SHP77 treated with DMSO at 0.1 percent for 48 hours (cell line): ENCODE measurements at regions not wholly inside any gene's neighbourhood (a gene's known extent, or its start where the extent isn't known, plus 50 kb on each side); places are given as distances from the start of the nearest gene placed in this dataset.

Source experiments
- DNase-seq: peaks from one replicate; lab custom pipeline; 2025; lab: John Stamatoyannopoulos, UW

GRCh38 chr10:57786850-57787750 is 480.6 kb downstream of the IPMK start:
- no peak for DNase-seq

- no peak for DNase-seq
Measured at GRCh38 chr10:57786331-57786730, 481.4 kb downstream of the IPMK start.

GRCh38 chr10:57785546-57785945 is 482.1 kb downstream of the IPMK start:
- DNase-seq, result no peak

- no peak for DNase-seq
Measured at GRCh38 chr10:57785068-57785467, 482.6 kb downstream of the IPMK start.

- no peak for DNase-seq
Measured at GRCh38 chr10:57776688-57777432, 490.8 kb downstream of the IPMK start.

- DNase-seq, result no peak
Measured at GRCh38 chr10:57775250-57775649, 492.4 kb downstream of the IPMK start.

GRCh38 chr10:57769298-57769697 is 498.4 kb downstream of the IPMK start:
- DNase-seq, result no peak

GRCh38 chr10:57759777-57760176 is 507.9 kb downstream of the IPMK start:
- DNase-seq, result no peak

GRCh38 chr10:57754803-57755202 is 512.9 kb downstream of the IPMK start:
- no peak for DNase-seq

- no peak for DNase-seq
Measured at GRCh38 chr10:57743711-57744110, 524.0 kb downstream of the IPMK start.

GRCh38 chr10:57741751-57742150 is 525.9 kb downstream of the IPMK start:
- no peak for DNase-seq

GRCh38 chr10:57723305-57723704 is 544.4 kb downstream of the IPMK start:
- no peak for DNase-seq

- no peak for DNase-seq
Measured at GRCh38 chr10:57716884-57717283, 550.8 kb downstream of the IPMK start.

GRCh38 chr10:57715233-57715632 is 552.5 kb downstream of the IPMK start:
- DNase-seq, result no peak

GRCh38 chr10:57707300-57707658 is 560.4 kb downstream of the IPMK start:
- DNase-seq, result no peak

GRCh38 chr10:57706576-57707299 is 561.0 kb downstream of the IPMK start:
- DNase-seq, result no peak

- DNase-seq, result no peak
Measured at GRCh38 chr10:57706016-57706415, 561.7 kb downstream of the IPMK start.

- no peak for DNase-seq
Measured at GRCh38 chr10:57699944-57700343, 567.8 kb downstream of the IPMK start.

GRCh38 chr10:57696641-57697040 is 571.1 kb downstream of the IPMK start:
- DNase-seq, result no peak

GRCh38 chr10:57694956-57695608 is 572.6 kb downstream of the IPMK start:
- DNase-seq, result no peak

- no peak for DNase-seq
Measured at GRCh38 chr10:57692255-57692980, 575.3 kb downstream of the IPMK start.
